Activated CD4-positive, alpha-beta T cell treated with anti-CD3 and anti-CD28 coated beads for 48 hours (primary cell): ENCODE measurements at regions not wholly inside any gene's neighbourhood (a gene's known extent, or its start where the extent isn't known, plus 50 kb on each side); places are given as distances from the start of the nearest gene placed in this dataset.
"Not testable (repeated sequence)": the region's sequence is repeated elsewhere in the genome, so short reads cannot be mapped to it uniquely, and the experiment has no call there.

Experiments
- DNase-seq: peaks from one replicate; pipeline ENCODE4 v3.0.0-alpha.2; 2020

DNA sequence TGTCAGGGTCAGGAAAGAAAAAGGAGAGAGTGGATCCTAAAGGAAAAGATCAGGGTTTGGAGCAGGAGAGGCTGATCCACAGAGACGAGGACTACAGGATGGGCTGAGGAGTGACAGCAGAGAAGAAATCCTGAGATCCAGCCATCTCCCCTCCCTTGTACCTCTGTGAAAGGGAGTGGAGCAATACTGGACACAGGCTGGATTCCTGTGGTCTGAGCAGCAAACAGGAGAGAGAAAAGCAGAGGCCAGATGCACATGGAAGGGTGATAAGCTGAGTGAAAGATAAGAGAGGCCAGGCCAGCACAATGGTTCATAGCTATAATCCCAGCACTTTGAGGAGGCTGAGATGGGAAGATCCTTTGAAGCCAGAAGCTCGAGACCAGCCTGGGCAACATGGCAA, 472.1 kb upstream of the TSHZ3 start:
- no peak for DNase-seq

DNA sequence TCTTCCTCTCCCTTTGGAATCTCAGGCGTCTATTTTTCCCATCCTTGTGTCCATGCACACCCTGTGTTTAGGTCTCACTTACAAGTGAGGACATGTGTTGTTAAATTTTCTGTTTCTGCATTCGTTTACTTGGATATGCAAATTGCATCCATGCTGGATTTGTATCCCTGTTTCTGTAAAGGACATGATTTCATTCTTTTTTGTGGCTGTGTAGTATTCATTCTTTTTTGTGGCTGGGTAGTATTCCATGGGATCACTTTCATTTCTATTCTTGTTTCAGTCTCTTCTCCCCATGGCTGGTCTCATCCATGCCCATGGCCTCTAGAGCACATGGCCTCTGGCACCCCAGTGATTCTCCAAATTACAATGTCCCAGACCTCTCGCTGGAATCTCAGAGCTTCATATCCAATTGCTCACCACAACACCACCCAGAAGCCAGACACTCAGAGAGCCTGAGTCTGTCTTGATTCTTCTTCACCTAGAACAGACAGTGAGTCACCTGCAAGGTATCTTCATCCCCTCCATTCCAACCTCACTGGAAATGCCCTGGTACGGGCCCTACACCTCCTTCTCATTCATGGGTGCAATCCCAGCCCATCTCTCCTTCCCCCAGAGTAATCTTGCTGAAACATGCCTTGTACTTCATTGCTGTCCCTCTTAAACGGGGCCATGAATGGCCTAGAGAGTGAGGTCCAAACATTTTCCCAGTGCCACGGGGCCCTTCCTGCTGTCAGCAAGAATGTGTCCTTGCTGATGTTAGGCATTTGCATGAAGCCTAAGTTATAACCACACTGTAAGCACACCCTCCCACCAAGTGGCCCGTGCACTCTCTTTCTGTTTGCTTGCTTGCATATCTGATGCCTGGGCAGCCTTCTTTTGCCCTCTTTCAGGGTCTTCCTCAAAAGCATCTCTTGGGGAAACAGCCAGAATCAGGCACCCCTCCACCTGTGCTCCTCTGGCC, 476.2 kb upstream of the TSHZ3 start:
- no peak for DNase-seq

- no peak for DNase-seq
Measured at GRCh38 chr19:31826325-31826724, 477.1 kb upstream of the TSHZ3 start.

DNA sequence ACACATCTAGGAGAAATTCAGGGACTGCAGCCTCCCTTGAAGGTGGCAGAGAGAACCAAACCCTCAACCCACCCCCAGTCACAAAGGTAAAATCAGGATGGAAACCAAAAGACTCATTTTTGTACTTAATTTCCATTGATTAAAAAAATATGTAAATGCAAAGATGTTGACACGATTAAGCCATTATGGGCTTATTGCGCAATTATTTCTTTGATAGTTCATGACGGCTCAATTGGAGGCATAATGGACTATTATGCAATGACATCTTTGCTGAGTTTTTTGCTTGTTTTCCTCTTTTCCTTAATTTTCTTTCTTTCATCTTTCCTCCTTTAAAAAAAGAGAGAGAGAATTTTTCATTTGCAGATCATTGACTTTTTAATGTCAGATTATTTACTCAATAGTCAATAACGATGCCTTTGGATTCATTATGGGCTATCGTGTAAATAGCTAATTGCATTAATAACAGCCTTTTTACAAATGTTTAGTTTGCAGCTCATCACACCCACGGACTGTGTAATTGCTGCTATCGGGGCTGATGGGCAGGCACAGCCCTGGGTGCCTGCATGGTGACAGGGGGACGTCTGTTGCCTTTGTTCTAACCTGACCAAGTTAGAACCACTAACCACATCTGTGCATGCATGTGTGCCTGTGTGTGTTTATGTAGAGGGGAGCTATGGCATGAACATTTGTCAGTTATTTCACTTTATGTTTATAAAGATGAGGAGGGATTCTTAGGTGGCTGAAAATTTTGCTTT, 482.4 kb upstream of the TSHZ3 start:
- DNase-seq: no peak

DNA sequence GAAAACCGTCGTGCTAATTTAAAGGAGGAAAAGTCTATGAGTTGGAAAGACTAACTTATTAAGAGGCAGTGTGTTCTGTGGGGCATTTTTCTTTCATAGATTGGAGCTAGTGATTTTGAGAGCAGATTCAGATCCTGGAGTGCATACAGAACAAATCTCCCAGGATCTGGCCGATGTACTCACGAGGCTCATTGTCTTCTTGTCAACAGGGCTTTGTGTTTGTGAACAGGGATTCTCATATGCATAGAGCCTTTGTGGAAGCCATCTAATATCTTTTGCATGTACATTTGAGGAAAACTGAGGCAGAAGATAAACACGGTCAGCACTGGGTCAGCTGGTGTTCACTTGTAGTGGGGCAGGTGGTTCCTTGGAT, 482.9 kb upstream of the TSHZ3 start:
- DNase-seq: no peak

GRCh38 chr19:31834070-31834469, 484.8 kb upstream of the TSHZ3 start:
- DNase-seq: no peak

GRCh38 chr19:31838163-31838815, 489.1 kb upstream of the TSHZ3 start:
- no peak for DNase-seq

DNA sequence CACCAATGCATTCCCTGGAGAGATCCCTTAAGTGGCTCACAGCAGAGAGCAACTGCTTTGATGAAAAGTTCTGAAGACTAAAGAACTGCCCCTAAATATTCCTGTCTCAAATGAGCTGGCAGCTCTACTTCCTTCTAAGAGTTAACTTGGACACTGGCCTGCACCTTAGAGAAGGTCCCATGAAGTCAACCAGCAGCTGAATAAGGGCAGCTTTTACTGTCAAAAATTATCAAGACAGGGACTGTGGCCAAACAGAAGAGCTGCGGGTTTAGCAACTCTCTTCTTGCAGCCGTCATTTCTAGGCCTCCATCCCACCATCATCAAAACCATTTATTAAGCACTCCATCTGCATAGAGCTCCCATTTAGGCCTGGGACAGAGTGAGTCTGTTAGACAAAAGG, 491.1 kb upstream of the TSHZ3 start:
- no peak for DNase-seq

DNA sequence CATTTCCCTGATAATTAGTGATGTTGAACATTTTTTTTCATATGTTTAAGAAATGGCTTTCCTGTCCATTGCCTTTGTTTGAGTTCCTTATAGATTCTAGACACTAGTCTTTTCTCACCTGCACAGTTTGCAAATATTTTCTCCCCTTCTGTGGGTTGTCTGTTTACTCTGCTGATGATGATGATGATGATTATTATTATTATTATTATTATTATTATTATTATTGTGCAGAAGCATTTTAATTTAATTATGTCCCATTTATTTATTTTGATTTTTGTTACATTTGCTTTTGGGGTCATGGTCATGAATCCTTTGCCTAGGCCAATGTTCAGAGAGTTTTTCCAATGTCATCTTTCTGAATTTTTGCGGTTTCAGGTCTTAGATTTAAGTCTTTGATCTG, 492.5 kb upstream of the TSHZ3 start:
- no peak for DNase-seq

DNA sequence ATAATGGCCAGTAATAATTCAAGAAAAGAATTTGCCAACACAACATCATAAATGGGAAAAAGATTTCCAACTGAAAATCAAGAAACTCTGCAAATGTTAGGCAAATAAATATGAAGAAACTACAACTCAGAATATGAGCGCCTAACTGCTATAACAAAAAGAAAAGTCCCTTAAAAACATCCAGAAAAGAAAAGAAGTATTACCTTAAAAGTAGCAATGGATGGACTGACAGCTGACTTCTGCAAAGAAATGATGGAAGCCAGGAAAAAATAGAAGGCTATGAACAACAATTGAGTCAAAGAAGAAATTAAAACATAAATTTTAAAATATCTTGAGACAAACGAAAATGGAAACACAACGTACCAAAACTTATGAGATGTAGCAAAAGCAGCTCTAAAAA, 482.3 kb upstream of the ZNF507 start:
- no peak for DNase-seq

- DNase-seq: no peak
Measured at GRCh38 chr19:31874313-31874712, 471.1 kb upstream of the ZNF507 start.

- DNase-seq: no peak
Measured at GRCh38 chr19:31875591-31875990, 469.8 kb upstream of the ZNF507 start.

- DNase-seq: no peak
Measured at GRCh38 chr19:31880283-31880682, 465.1 kb upstream of the ZNF507 start.

- no peak for DNase-seq
Measured at GRCh38 chr19:31881988-31882387, 463.4 kb upstream of the ZNF507 start.

- no peak for DNase-seq
Measured at GRCh38 chr19:31882709-31883108, 462.7 kb upstream of the ZNF507 start.

- no peak for DNase-seq
Measured at GRCh38 chr19:31883296-31883990, 462.0 kb upstream of the ZNF507 start.

- no peak for DNase-seq
Measured at GRCh38 chr19:31885280-31885853, 460.0 kb upstream of the ZNF507 start.

DNA sequence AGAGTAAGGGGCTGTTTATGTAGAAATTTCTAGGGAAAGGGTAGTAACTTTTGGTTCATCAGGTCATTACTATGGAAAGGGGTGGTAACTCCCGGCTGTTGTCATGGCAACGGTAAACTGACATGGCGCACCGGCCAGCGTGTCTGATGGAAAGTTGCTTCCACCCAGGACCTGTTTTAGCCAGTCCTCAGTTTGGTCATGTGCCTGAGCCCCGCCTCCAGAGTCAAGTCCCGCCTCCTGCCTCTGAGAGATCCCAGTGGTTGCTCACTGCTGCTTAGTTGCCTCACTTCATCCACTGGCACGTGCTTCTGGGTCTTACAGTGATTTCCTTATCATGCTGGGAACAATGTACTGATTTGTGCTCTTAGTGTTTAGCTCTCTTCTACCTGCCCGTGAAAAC, 455.2 kb upstream of the ZNF507 start:
- DNase-seq: no peak

DNA sequence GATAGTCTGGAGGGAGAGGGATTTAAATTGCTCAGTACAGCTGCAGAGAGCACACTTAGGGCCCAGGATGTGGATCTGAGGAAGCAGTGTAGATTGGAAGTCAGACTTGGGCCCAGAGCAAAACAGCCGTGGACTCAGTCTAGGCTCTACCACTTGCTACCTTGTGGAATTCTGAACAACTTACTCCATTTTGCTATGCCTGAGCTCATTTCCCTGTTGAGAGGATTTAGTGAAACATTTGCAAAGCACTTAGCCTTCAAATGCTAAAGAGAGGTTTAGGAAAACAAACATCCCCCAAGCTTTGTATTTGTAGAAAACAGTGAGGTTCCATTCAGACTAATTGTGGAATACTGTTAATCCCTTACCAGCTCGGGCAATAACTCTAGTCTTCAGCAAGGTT, 453.4 kb upstream of the ZNF507 start:
- no peak for DNase-seq

DNA sequence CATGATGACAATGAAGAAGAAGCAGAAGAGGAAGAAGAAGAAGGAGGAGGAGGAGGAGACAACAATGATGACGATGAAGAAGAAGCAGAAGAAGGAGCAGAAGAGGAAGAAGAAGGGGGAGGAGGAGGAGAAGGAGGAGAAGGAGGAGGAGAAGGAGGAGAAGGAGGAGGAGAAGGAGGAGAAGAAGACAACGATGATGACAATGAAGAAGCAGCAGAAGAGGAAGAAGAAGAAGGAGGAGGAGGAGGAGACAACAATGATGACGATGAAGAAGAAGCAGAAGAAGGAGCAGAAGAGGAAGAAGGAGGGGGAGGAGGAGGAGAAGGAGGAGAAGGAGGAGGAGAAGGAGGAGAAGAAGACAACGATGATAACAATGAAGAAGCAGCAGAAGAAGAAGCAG, 451.9 kb upstream of the ZNF507 start:
- DNase-seq: not testable (repeated sequence)

DNA sequence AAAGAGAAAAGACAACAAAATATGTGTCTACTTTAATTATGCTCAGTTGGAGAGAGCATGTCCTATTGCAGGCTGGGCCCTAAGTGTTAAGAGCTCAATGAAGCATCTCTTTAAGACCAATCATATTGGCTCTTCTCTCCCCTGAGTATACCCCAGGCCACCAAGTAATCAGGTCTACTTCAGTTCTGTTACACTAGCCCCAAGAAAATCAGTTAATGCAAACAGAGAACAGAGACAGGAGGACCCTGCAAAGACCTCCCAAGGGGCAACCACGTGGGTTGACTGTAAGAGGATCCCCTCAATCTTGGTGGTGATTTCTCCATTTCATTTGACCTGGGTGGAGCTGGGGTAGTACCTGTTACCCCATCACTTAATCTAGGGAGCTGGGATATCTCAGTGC, 451.0 kb upstream of the ZNF507 start:
- DNase-seq: no peak

- no peak for DNase-seq
Measured at GRCh38 chr19:31897292-31897691, 448.1 kb upstream of the ZNF507 start.

GRCh38 chr19:31900991-31901390, 444.4 kb upstream of the ZNF507 start:
- no peak for DNase-seq
